ENCODE measurements at regions not wholly inside any gene's neighbourhood (a gene's known extent, or its start where the extent isn't known, plus 50 kb on each side); places are given as distances from the start of the nearest gene placed in this dataset.
A peak's percentile ranks its signal among the peaks of the same experiment; 100 is the strongest.

DNA sequence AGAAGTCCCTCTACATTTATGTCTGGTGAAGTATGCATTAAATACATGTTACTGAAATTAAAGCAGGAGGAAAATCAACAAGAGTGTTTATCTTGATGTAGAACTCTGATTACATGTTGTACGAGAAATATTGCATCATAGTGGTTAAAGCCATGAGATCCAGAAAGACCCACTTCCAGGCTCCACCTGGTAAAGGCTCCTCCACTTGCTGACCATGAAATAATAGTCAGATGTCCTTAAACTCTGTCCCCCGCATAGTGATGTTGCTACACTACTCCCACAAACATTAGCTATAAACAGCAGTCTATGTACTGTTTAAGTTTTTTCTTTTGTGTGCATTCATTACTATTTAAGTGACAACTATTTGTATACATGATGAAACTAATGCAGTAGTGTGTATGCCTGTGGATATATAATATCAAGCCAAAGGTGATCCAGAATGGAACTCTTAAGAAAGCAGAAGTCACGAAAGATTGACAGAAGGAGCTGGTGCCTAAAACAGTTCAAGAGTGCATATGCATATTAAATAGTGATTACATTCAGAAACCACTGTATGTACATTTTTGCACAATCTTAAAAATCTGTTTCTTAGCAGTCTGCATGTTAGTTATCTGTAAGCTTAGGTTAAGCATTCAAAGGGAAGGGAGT is 264.4 kb upstream of the KCNMB2 start:
- Histone ChIP-seq H3K4me1 (ENCODE audit: control insufficient read depth in 1 of 2, insufficient read depth in 2 of 2, low read length in 2 of 2) (no peaks in the 10 kb centered on the region), H3K4me3 (ENCODE audit: low read depth in 1 of 2, low read length in 2 of 2) (no peak overlapping the region), H3K27me3 (ENCODE audit: low read depth, low read length) (no peaks in the 10 kb centered on the region), H3K27ac (ENCODE audit: low read length) (no peak overlapping the region), H3K9me3 (ENCODE audit: control insufficient read depth in 1 of 2, low read length in 2 of 2) (no peaks in the 10 kb centered on the region), H3K36me3 (ENCODE audit: control insufficient read depth in 1 of 2, insufficient read depth in 2 of 2, low read length in 2 of 2) (no peaks in the 10 kb centered on the region)

DNA sequence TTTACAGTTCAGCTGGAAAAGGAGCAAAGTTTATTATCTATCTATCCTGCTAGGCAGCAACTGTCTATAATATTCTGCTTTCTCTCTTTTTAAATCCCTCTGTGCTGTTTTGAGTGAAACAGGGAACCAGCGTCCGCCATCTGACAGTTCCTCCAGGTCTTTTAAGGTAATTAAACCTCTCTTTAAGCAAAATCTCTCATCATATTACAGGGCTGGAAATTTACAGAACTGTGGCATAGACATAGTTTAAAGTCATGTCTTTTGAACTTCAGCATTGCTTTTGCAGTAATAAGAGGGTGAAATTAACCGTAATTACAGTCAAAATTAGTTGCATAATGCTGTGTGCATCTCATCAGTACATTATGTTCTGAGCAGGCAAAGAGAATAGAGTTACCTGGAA is 263.4 kb upstream of the KCNMB2 start:
- no peak overlapping the region for H3K27ac ChIP-seq (ENCODE audit: low read length)
- H3K4me3 ChIP-seq (ENCODE audit: low read depth in 1 of 2, low read length in 2 of 2): no peak overlapping the region

DNA sequence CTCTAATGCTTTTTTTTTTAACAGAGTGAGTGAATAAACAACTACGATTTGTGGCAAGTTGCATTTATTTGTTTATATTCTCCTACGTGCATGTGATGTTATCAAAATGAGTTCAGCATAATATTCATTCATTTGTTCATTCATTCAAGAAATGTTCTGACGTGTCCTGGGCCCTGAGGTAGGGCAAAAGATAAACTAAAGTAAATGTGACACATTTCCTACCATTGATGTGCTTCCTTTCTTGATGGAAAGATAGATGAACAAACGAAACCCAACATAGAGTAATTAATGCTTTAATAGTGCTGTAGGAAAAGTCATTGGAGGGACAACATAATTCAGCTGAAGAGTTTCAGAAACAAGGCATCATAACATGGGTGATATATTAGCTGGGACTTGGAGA is 261.5 kb upstream of the KCNMB2 start:
- Histone ChIP-seq H3K36me3 (ENCODE audit: control insufficient read depth in 1 of 2, insufficient read depth in 2 of 2, low read length in 2 of 2) (no peaks in the 10 kb centered on the region), H3K4me1 (ENCODE audit: control insufficient read depth in 1 of 2, insufficient read depth in 2 of 2, low read length in 2 of 2) (no peaks in the 10 kb centered on the region), H3K9me3 (ENCODE audit: control insufficient read depth in 1 of 2, low read length in 2 of 2) (peaks cover 1 to 5% of the 10 kb centered on the region in 2 donors), H3K27ac (ENCODE audit: low read length) (no peak overlapping the region), H3K27me3 (ENCODE audit: low read depth, low read length) (no peaks in the 10 kb centered on the region), H3K4me3 (ENCODE audit: low read depth in 1 of 2, low read length in 2 of 2) (no peak overlapping the region)

More for the DNA sequence above, 263.4 kb upstream of the KCNMB2 start:
- Histone ChIP-seq H3K9me3 (ENCODE audit: control insufficient read depth in 1 of 2, low read length in 2 of 2) (no peaks in the 10 kb centered on the region), H3K36me3 (ENCODE audit: control insufficient read depth in 1 of 2, insufficient read depth in 2 of 2, low read length in 2 of 2) (no peaks in the 10 kb centered on the region), H3K27me3 (ENCODE audit: low read depth, low read length) (no peaks in the 10 kb centered on the region), H3K4me1 (ENCODE audit: control insufficient read depth in 1 of 2, insufficient read depth in 2 of 2, low read length in 2 of 2) (no peaks in the 10 kb centered on the region)

DNA sequence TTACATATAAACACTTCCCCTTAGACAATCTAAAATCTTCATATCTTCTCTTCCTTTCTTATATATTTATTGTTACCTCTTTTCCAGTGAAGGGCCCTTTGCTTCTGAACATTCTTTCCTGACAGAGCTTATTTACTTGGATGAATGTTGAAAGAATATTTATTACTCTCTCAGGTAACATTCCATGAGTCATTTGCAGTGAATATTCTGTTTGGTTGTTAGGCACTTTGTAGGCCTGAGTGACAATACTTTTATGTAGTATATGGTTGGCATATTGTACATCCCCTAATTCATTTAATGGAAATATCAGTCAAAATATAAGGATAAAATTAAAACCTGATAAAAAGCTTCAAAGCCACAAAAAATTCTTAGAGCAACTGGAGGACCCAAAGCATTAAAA is 260.9 kb upstream of the KCNMB2 start:
- H3K36me3 ChIP-seq (ENCODE audit: control insufficient read depth in 1 of 2, insufficient read depth in 2 of 2, low read length in 2 of 2): no peaks in the 10 kb centered on the region

DNA sequence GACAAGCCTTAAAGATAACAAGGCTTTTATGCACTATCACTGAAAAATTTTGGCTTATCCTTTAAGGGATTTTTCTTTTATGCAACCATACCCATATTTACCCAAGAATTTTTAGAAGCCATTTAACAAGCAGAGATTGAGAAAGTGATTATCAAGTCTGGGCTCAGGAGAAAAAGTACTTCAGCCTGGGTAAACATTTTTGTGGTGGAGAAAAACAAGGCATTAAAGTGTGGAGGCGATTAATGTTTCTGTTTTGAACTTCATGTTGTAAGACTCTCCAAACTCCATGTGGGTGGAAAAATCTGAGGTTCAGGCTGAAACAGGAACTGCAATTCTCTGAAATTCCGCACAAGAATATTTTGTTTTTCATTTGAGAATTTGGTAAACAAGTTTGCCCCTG is 260.4 kb upstream of the KCNMB2 start:
- Histone ChIP-seq H3K27ac (ENCODE audit: low read length) (no peak overlapping the region), H3K9me3 (ENCODE audit: control insufficient read depth in 1 of 2, low read length in 2 of 2) (peaks cover 5 to 9% of the 10 kb centered on the region in 2 donors), H3K4me3 (ENCODE audit: low read depth in 1 of 2, low read length in 2 of 2) (no peak overlapping the region), H3K27me3 (ENCODE audit: low read depth, low read length) (no peaks in the 10 kb centered on the region), H3K36me3 (ENCODE audit: control insufficient read depth in 1 of 2, insufficient read depth in 2 of 2, low read length in 2 of 2) (no peaks in the 10 kb centered on the region), H3K4me1 (ENCODE audit: control insufficient read depth in 1 of 2, insufficient read depth in 2 of 2, low read length in 2 of 2) (no peaks in the 10 kb centered on the region)

More for the DNA sequence above, 260.9 kb upstream of the KCNMB2 start:
- Histone ChIP-seq H3K27me3 (ENCODE audit: low read depth, low read length) (no peaks in the 10 kb centered on the region), H3K27ac (ENCODE audit: low read length) (no peak overlapping the region), H3K4me1 (ENCODE audit: control insufficient read depth in 1 of 2, insufficient read depth in 2 of 2, low read length in 2 of 2) (no peaks in the 10 kb centered on the region), H3K4me3 (ENCODE audit: low read depth in 1 of 2, low read length in 2 of 2) (no peak overlapping the region), H3K9me3 (ENCODE audit: control insufficient read depth in 1 of 2, low read length in 2 of 2) (peaks cover 5 to 9% of the 10 kb centered on the region in 2 donors)

DNA sequence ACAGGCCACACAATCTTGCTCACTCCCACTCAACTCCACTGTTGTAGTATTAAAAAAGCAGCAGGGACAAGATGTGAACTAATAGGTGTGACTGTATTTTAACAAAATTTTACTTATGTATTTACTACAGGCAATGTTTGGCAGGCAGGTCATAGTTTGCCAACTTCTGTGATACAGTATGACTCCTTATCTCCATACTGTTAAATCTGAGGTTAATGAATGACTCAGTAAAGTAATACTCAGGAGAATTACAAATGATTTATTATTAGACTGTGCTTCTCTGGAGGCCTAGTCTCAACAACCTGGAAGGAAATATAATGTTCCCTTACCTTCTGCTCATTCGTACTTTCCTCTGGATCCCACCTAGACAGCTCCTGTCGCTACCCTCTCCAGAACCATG is 258.6 kb upstream of the KCNMB2 start:
- Histone ChIP-seq H3K4me3 (ENCODE audit: low read depth in 1 of 2, low read length in 2 of 2) (peak overlapping the region in 1 of 2 donors; percentile 13), H3K27ac (ENCODE audit: low read length) (no peak overlapping the region), H3K4me1 (ENCODE audit: control insufficient read depth in 1 of 2, insufficient read depth in 2 of 2, low read length in 2 of 2) (no peaks in the 10 kb centered on the region), H3K36me3 (ENCODE audit: control insufficient read depth in 1 of 2, insufficient read depth in 2 of 2, low read length in 2 of 2) (no peaks in the 10 kb centered on the region), H3K27me3 (ENCODE audit: low read depth, low read length) (no peaks in the 10 kb centered on the region), H3K9me3 (ENCODE audit: control insufficient read depth in 1 of 2, low read length in 2 of 2) (peaks cover 5 to 9% of the 10 kb centered on the region in 2 donors)

DNA sequence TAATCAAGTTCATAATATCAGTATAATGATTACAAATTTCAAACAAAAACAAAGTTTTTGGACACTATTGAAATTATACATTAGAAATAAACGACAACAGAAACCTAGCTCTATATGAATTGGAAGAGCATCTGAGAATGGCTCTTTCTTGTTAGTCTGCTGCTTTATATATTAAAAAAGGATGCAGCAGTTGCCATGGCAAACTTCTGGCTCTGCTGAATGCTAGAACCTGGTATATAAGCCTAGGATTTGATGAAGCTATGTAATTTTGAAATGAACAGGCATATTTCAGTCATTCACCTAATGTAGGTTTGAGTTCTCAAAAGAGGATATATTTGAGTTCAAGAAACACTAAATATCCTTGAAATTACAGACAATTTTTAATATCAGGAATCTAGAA is 252.7 kb upstream of the KCNMB2 start:
- H3K9me3 ChIP-seq (ENCODE audit: control insufficient read depth in 1 of 2, low read length in 2 of 2): peaks cover 5 to 9% of the 10 kb centered on the region in 2 donors
- H3K4me3 ChIP-seq (ENCODE audit: low read depth in 1 of 2, low read length in 2 of 2): no peak overlapping the region
- no peaks in the 10 kb centered on the region for H3K4me1 ChIP-seq (ENCODE audit: control insufficient read depth in 1 of 2, insufficient read depth in 2 of 2, low read length in 2 of 2)
- no peak overlapping the region for H3K27ac ChIP-seq (ENCODE audit: low read length)
- H3K36me3 ChIP-seq (ENCODE audit: control insufficient read depth in 1 of 2, insufficient read depth in 2 of 2, low read length in 2 of 2): no peaks in the 10 kb centered on the region
- no peaks in the 10 kb centered on the region for H3K27me3 ChIP-seq (ENCODE audit: low read depth, low read length)

DNA sequence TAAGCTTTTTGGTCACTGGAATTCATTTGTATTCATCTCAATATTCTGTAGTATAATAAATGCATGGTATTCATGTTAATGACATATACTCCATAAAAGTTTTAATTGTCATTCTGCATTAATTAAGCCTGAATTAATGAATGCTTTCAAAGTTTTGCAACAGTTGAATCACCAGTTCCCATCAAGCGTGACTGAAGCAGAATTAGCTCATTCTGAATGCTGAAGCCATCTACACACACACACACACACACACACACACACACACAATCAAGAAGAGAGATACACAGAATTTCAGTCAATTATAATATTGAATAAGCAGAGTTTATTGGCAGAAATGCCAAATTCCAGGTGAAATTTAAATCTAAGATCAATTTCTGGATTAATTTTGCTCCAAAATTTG is 252.1 kb upstream of the KCNMB2 start:
- Histone ChIP-seq H3K36me3 (ENCODE audit: control insufficient read depth in 1 of 2, insufficient read depth in 2 of 2, low read length in 2 of 2) (no peaks in the 10 kb centered on the region), H3K27ac (ENCODE audit: low read length) (no peak overlapping the region), H3K4me3 (ENCODE audit: low read depth in 1 of 2, low read length in 2 of 2) (no peak overlapping the region), H3K4me1 (ENCODE audit: control insufficient read depth in 1 of 2, insufficient read depth in 2 of 2, low read length in 2 of 2) (no peaks in the 10 kb centered on the region), H3K9me3 (ENCODE audit: control insufficient read depth in 1 of 2, low read length in 2 of 2) (peaks cover 5 to 9% of the 10 kb centered on the region in 2 donors), H3K27me3 (ENCODE audit: low read depth, low read length) (no peaks in the 10 kb centered on the region)

DNA sequence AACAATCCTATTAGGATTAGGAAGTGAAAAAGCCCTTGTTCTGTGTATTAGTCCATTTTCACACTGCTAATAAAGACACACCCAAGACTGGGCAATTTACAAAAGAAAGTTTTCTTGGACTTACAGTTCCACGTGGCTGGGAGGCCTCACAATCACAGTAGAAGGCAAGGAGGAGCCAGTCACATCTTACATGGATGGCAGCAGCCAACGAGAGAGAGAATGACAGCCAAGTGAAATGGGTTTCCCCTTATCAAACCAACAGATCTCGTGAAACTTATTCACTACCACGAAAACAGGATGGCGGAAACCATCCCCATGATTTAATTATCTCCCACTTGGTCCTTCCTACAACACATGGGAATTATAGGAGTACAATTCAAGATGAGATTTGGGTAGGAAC is 248.2 kb upstream of the KCNMB2 start:
- no peak overlapping the region for H3K4me3 ChIP-seq (ENCODE audit: low read depth in 1 of 2, low read length in 2 of 2)
- H3K4me1 ChIP-seq (ENCODE audit: control insufficient read depth in 1 of 2, insufficient read depth in 2 of 2, low read length in 2 of 2): no peaks in the 10 kb centered on the region
- no peaks in the 10 kb centered on the region for H3K9me3 ChIP-seq (ENCODE audit: control insufficient read depth in 1 of 2, low read length in 2 of 2)
- no peaks in the 10 kb centered on the region for H3K27me3 ChIP-seq (ENCODE audit: low read depth, low read length)
- H3K27ac ChIP-seq (ENCODE audit: low read length): no peak overlapping the region
- no peaks in the 10 kb centered on the region for H3K36me3 ChIP-seq (ENCODE audit: control insufficient read depth in 1 of 2, insufficient read depth in 2 of 2, low read length in 2 of 2)

DNA sequence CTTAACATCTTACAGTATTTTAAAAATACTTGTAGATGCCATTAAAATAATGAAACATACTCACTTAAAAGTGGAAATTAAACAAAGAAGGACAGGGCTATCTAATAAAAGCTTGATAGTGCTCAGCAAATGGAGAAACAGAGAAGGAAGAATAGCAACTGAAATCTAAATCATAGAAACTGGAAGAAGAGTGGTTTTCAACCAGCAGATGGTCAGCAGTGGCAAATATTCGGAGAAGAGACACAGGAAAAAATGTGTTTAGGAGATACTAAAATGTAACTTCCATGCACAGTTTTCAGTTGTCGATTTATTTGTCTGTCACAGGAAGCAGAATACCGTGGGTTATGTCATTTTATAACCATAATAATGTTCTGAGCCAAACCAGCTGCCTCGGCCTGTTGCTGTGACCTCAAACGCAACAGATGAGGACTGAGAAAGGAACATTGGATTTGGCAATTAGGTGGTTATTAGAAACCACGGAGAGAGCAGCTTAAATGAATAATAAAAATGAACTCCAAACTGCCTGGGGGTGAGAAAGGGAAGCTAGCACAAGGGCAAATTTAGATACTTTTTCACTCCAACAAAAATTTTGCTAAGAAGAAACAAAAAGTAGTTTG is 246.6 kb upstream of the KCNMB2 start:
- Histone ChIP-seq H3K4me1 (ENCODE audit: control insufficient read depth in 1 of 2, insufficient read depth in 2 of 2, low read length in 2 of 2) (no peaks in the 10 kb centered on the region), H3K27ac (ENCODE audit: low read length) (no peak overlapping the region), H3K4me3 (ENCODE audit: low read depth in 1 of 2, low read length in 2 of 2) (no peak overlapping the region), H3K9me3 (ENCODE audit: control insufficient read depth in 1 of 2, low read length in 2 of 2) (no peaks in the 10 kb centered on the region), H3K36me3 (ENCODE audit: control insufficient read depth in 1 of 2, insufficient read depth in 2 of 2, low read length in 2 of 2) (no peaks in the 10 kb centered on the region), H3K27me3 (ENCODE audit: low read depth, low read length) (no peaks in the 10 kb centered on the region)

DNA sequence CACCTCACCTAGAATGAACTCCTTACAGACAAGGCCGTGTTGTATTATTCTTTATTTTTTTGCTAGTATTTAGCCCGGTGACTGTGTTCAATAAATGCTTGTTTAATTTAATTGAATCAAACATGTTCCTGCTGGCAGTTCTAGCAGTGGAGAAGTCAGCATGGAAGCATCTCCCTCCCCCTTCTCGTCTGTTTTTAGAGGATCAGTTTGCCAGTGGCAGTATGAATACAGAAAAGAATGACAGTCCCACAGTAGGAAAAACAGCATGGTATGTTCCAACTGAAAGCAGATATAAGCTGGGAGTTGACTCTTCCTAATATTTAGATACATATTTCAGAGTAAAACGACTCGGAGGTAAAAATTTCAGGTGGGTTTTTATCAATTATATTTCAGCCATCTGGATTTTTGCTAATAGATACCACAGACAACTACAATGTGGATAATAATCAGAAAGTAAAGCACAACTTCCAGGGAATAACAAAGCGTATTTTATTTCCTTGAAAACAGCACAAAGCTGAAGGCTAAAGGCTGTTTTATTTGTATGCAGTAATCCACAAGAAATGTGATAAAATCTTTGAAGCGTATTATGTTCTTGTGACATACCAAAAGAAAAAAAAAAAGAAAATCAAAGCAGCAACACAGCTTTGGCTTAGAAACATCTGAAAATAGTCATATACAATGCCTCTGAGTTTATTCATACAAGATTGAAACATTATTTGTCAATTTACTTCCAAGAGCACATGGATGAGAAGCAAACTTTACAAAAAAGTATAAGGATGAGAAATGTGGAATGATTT is 244.5 kb upstream of the KCNMB2 start:
- H3K4me1 ChIP-seq (ENCODE audit: control insufficient read depth in 1 of 2, insufficient read depth in 2 of 2, low read length in 2 of 2): no peaks in the 10 kb centered on the region
- H3K27ac ChIP-seq (ENCODE audit: low read length): no peak overlapping the region
- H3K9me3 ChIP-seq (ENCODE audit: control insufficient read depth in 1 of 2, low read length in 2 of 2): no peaks in the 10 kb centered on the region
- no peaks in the 10 kb centered on the region for H3K27me3 ChIP-seq (ENCODE audit: low read depth, low read length)
- no peak overlapping the region for H3K4me3 ChIP-seq (ENCODE audit: low read depth in 1 of 2, low read length in 2 of 2)
- H3K36me3 ChIP-seq (ENCODE audit: control insufficient read depth in 1 of 2, insufficient read depth in 2 of 2, low read length in 2 of 2): no peaks in the 10 kb centered on the region

All from muscle layer of duodenum (tissue), 2 donors.